PC-3 (cell line): ENCODE measurements at regions not wholly inside any gene's neighbourhood (a gene's known extent, or its start where the extent isn't known, plus 50 kb on each side); places are given as distances from the start of the nearest gene placed in this dataset.

Experiments
- ATAC-seq: fragments of 200-7000 bp; cut with Tn5 transposase; 2 replicates; pipeline ENCODE4 v1.9.1; 2020; ENCODE audit warnings: mild to moderate bottlenecking, moderate library complexity
- BruUV-seq: library from RNA; stranded (reverse); fragments of 400-500 nt; replicated peaks from 2 replicates; lab custom pipeline; 2021; lab: Mats Ljungman, UMichigan
- CTCF ChIA-PET: fragments of 300-600 bp; sonication (Branson Sonifier 250); formaldehyde crosslinking; loops from one replicate; lab custom pipeline; 2022; ENCODE audit warnings: antibody characterized with exemption; lab: Charles Lee
- POLR2A ChIA-PET: fragments of 300-600 bp; sonication (Branson Sonifier 250); formaldehyde crosslinking; loops from one replicate; lab custom pipeline; 2022; ENCODE audit warnings: antibody characterized with exemption; ENCODE audit not compliant: unreplicated experiment; lab: Charles Lee
- DNase-seq: peaks from one replicate; pipeline ENCODE4 v3.0.0-alpha.2; 2015
- H2AFZ ChIP-seq: fragments of 300-600 bp; sonication (generic); 2 replicates; pipeline ENCODE4 v1.6.0; 2016; ENCODE audit warnings: antibody characterized with exemption, low read length
- H3F3A ChIP-seq: fragments of 300-600 bp; sonication (generic); one replicate; pipeline ENCODE4 v1.6.0; 2017; ENCODE audit warnings: antibody characterized with exemption, low read length, control low read depth, mild to moderate bottlenecking; ENCODE audit not compliant: unreplicated experiment
- H3K27ac ChIP-seq: fragments of 300-600 bp; sonication (generic); 2 replicates; pipeline ENCODE4 v1.5.1; 2016; ENCODE audit warnings: mild to moderate bottlenecking, low read length
- H3K27me3 ChIP-seq: fragments of 300-600 bp; sonication (generic); 2 replicates; pipeline ENCODE4 v1.6.1; 2016; ENCODE audit warnings: low read length, mixed read lengths
- H3K36me3 ChIP-seq: fragments of 300-600 bp; sonication (generic); 2 replicates; pipeline ENCODE4 v1.6.1; 2016; ENCODE audit warnings: low read depth, mixed run types, low read length, mixed read lengths
- H3K4me1 ChIP-seq: fragments of 300-600 bp; sonication (generic); 2 replicates; pipeline ENCODE4 v1.5.1; 2016; ENCODE audit warnings: low read length; ENCODE audit not compliant: insufficient read depth
- H3K4me2 ChIP-seq: fragments of 300-600 bp; sonication (generic); 2 replicates; pipeline ENCODE4 v1.6.0; 2016; ENCODE audit warnings: low read length
- H3K4me3 ChIP-seq: fragments of 300-600 bp; sonication (generic); 2 replicates; pipeline ENCODE4 v1.5.1; 2016; ENCODE audit warnings: mild to moderate bottlenecking, low read length, mixed read lengths
- H3K79me2 ChIP-seq: fragments of 300-600 bp; sonication (generic); 2 replicates; pipeline ENCODE4 v1.6.1; 2017; ENCODE audit warnings: low read length, mixed read lengths
- H3K9ac ChIP-seq: fragments of 300-600 bp; sonication (generic); 2 replicates; pipeline ENCODE4 v1.6.0; 2016; ENCODE audit warnings: mild to moderate bottlenecking, low read length
- H3K9me2 ChIP-seq: fragments of 300-600 bp; sonication (generic); replicated peaks from 2 replicates; pipeline ENCODE4 v1.6.1; 2016; ENCODE audit warnings: mixed run types, low read length, mixed read lengths
- H3K9me3 ChIP-seq: fragments of 300-600 bp; sonication (generic); 2 replicates; pipeline ENCODE4 v1.6.1; 2016; ENCODE audit warnings: low read length, mixed read lengths
- H4K20me1 ChIP-seq: fragments of 300-600 bp; sonication (generic); 2 replicates; pipeline ENCODE4 v1.6.1; 2016; ENCODE audit warnings: low read length, mixed read lengths
- CTCF ChIP-seq: fragments of 300-600 bp; sonication (generic); conservative IDR thresholded peaks from 2 replicates; pipeline ENCODE4 v1.5.1; 2017; ENCODE audit warnings: antibody characterized with exemption, low read depth, mild to moderate bottlenecking, low read length
- EZH2 ChIP-seq: fragments of 300-600 bp; sonication (generic); IDR thresholded peaks from one replicate; pipeline ENCODE4 v1.6.1; 2017; ENCODE audit warnings: antibody characterized with exemption, mild to moderate bottlenecking, low read length; ENCODE audit not compliant: unreplicated experiment
- EZH2phosphoT487 ChIP-seq: fragments of 300-600 bp; sonication (generic); IDR thresholded peaks from 2 replicates; pipeline ENCODE4 v1.6.1; 2018; ENCODE audit warnings: mild to moderate bottlenecking, antibody characterized with exemption, low read length, borderline replicate concordance
- intact Hi-C: fragments of 100-400 bp; cut with micrococcal nuclease; formaldehyde crosslinking; loops from 2 replicates; pipeline ENCODE4 v1.9.0; 2023

GRCh38 chr5:105563842-105564241, 2001.3 kb upstream of the NUDT12 start:
- no TSS peak for BruUV-seq
- intact Hi-C loops = no loop called here

GRCh38 chr5:105554568-105555169, 1992.1 kb upstream of the NUDT12 start:
- POLR2A ChIA-PET = no interaction called here
- DNase-seq = no peak
- H3K27me3 ChIP-seq = no peaks in the 10 kb centered on the region
- no peaks in the 10 kb centered on the region for H3K4me1 ChIP-seq
- no peak overlapping the region for H2AFZ ChIP-seq
- no peaks in the 10 kb centered on the region for H3K36me3 ChIP-seq
- no peak overlapping the region for H3K27ac ChIP-seq
- no peak overlapping the region for H3K4me3 ChIP-seq
- BruUV-seq = no TSS peak
- no peak overlapping the region for H3K4me2 ChIP-seq
- TF ChIP-seq EZH2phosphoT487 (no peak), EZH2 (no peak), CTCF (no peak)
- H3K9me2 ChIP-seq = no peaks in the 10 kb centered on the region
- H3K79me2 ChIP-seq = no peaks in the 10 kb centered on the region
- no peaks in the 10 kb centered on the region for H3F3A ChIP-seq
- intact Hi-C loops = no loop called here
- CTCF ChIA-PET = no interaction called here
- no peak for ATAC-seq
- H3K9me3 ChIP-seq = no peaks in the 10 kb centered on the region
- no peaks in the 10 kb centered on the region for H4K20me1 ChIP-seq
- no peak overlapping the region for H3K9ac ChIP-seq

More at GRCh38 chr5:105563842-105564241, 2001.3 kb upstream of the NUDT12 start:
- no peaks in the 10 kb centered on the region for H3K9me3 ChIP-seq
- no peaks in the 10 kb centered on the region for H3K4me1 ChIP-seq
- no peaks in the 10 kb centered on the region for H3K27me3 ChIP-seq
- ATAC-seq (no peak), DNase-seq (no peak)
- H3K4me3 ChIP-seq = no peak overlapping the region
- H3K79me2 ChIP-seq = no peaks in the 10 kb centered on the region
- ChIA-PET CTCF (no interaction called here), POLR2A (no interaction called here)
- no peaks in the 10 kb centered on the region for H4K20me1 ChIP-seq
- no peak overlapping the region for H3K27ac ChIP-seq
- H3K36me3 ChIP-seq = no peaks in the 10 kb centered on the region
- H3K9me2 ChIP-seq = no peaks in the 10 kb centered on the region
- no peak overlapping the region for H3K9ac ChIP-seq
- H3F3A ChIP-seq = no peaks in the 10 kb centered on the region
- TF ChIP-seq CTCF (no peak), EZH2 (no peak), EZH2phosphoT487 (no peak)
- no peak overlapping the region for H3K4me2 ChIP-seq
- no peak overlapping the region for H2AFZ ChIP-seq

GRCh38 chr5:105544300-105544699, 1981.7 kb upstream of the NUDT12 start:
- intact Hi-C loops = no loop called here
- Histone ChIP-seq H3K4me1 (no peaks in the 10 kb centered on the region), H4K20me1 (no peaks in the 10 kb centered on the region), H3F3A (no peaks in the 10 kb centered on the region), H3K27ac (no peak overlapping the region), H3K4me3 (no peak overlapping the region), H3K4me2 (no peak overlapping the region), H3K27me3 (no peaks in the 10 kb centered on the region), H3K9me3 (no peaks in the 10 kb centered on the region), H3K9me2 (no peaks in the 10 kb centered on the region), H3K36me3 (no peaks in the 10 kb centered on the region), H3K9ac (no peak overlapping the region), H3K79me2 (no peaks in the 10 kb centered on the region), H2AFZ (no peak overlapping the region)
- no peak for TF ChIP-seq EZH2
- TF ChIP-seq CTCF = no peak
- no peak for TF ChIP-seq EZH2phosphoT487
- DNase-seq = no peak
- no peak for ATAC-seq
- CTCF ChIA-PET = no interaction called here
- BruUV-seq = no TSS peak
- POLR2A ChIA-PET = no interaction called here
